ENCODE measurements at regions not wholly inside any gene's neighbourhood (a gene's known extent, or its start where the extent isn't known, plus 50 kb on each side); places are given as distances from the start of the nearest gene placed in this dataset.

- TF ChIP-seq REST (IDR thresholded peaks at IDR 0.05; ENCODE audit: insufficient read depth in 1 of 2, low read depth in 2 of 2, low read length in 1 of 2) (no peak), CTCF (IDR thresholded peaks at IDR 0.05) (no peak)
These were observed 129.1 kb downstream of the SLC17A6 start for GRCh38 chr11:22467248-22467647.
